Astrocyte (in vitro differentiated cells and primary cell): ENCODE measurements at regions not wholly inside any gene's neighbourhood (a gene's known extent, or its start where the extent isn't known, plus 50 kb on each side); places are given as distances from the start of the nearest gene placed in this dataset.

Source experiments
- CTCF ChIP-seq: IDR thresholded peaks from 2 replicates; pipeline ENCODE4 v1.5.1; 2011; ENCODE audit warnings: low read depth, mild to moderate bottlenecking, inconsistent platforms, low read length, moderate library complexity; ENCODE audit not compliant: insufficient read depth
- EZH2 ChIP-seq: IDR thresholded peaks from 2 replicates; pipeline ENCODE4 v1.6.1; 2012; ENCODE audit warnings: mild to moderate bottlenecking, low read length, inconsistent platforms; ENCODE audit not compliant: insufficient read depth

GRCh38 chr3:177306252-177306651 lies 109.0 kb upstream of the TBL1XR1 start:
- TF ChIP-seq CTCF (no peak), EZH2 (no peak)
